Neural progenitor cell (in vitro differentiated cells): ENCODE measurements at regions not wholly inside any gene's neighbourhood (a gene's known extent, or its start where the extent isn't known, plus 50 kb on each side); places are given as distances from the start of the nearest gene placed in this dataset.

Experiments
- DNase-seq: peaks from one replicate; pipeline ENCODE4 v3.0.0-alpha.2; 2016; ENCODE audit warnings: low spot score
- H2AFZ ChIP-seq: fragments of 200-600 bp; sonication (generic); replicated peaks from 2 replicates; pipeline ENCODE4 v1.6.1; 2016; ENCODE audit warnings: antibody characterized with exemption
- H3F3A ChIP-seq: fragments of 200-600 bp; sonication (generic); 2 replicates; pipeline ENCODE4 v1.6.1; 2016; ENCODE audit warnings: antibody characterized with exemption, low read depth
- H3K27ac ChIP-seq: fragments of 200-600 bp; sonication (generic); 2 replicates; pipeline ENCODE4 v1.5.1; 2016; ENCODE audit warnings: mild to moderate bottlenecking
- H3K27me3 ChIP-seq: fragments of 200-600 bp; sonication (generic); 2 replicates; pipeline ENCODE4 v1.6.1; 2016; ENCODE audit warnings: mild to moderate bottlenecking, moderate library complexity
- H3K36me3 ChIP-seq: fragments of 200-600 bp; sonication (generic); 2 replicates; pipeline ENCODE4 v1.5.1; 2016
- H3K4me1 ChIP-seq: fragments of 200-600 bp; sonication (generic); 2 replicates; pipeline ENCODE4 v1.6.1; 2016; ENCODE audit warnings: mixed run types
- H3K4me2 ChIP-seq: fragments of 200-600 bp; sonication (generic); 2 replicates; pipeline ENCODE4 v1.6.1; 2016
- H3K4me3 ChIP-seq: fragments of 200-600 bp; sonication (generic); 2 replicates; pipeline ENCODE4 v1.5.1; 2016
- H3K79me2 ChIP-seq: fragments of 200-600 bp; sonication (generic); 2 replicates; pipeline ENCODE4 v1.6.1; 2016; ENCODE audit warnings: low read depth
- H3K9ac ChIP-seq: fragments of 200-600 bp; sonication (generic); 2 replicates; pipeline ENCODE4 v1.6.1; 2016
- H3K9me3 ChIP-seq: fragments of 200-600 bp; sonication (generic); 2 replicates; pipeline ENCODE4 v1.5.1; 2016; ENCODE audit warnings: low read depth
- H4K20me1 ChIP-seq: fragments of 200-600 bp; sonication (generic); 2 replicates; pipeline ENCODE4 v1.6.1; 2016; ENCODE audit warnings: low read depth
- H3K27ac Mint-ChIP-seq: 3 replicates; pipeline ENCODE4 v1.8.0; 2021; ENCODE audit warnings: mixed read lengths
- H3K27me3 Mint-ChIP-seq: 2 replicates; pipeline ENCODE4 v1.8.0; 2022; ENCODE audit warnings: low read depth, mild to moderate bottlenecking, inconsistent platforms, moderate library complexity, mixed read lengths; ENCODE audit not compliant: insufficient read depth
- H3K36me3 Mint-ChIP-seq: 3 replicates; pipeline ENCODE4 v1.8.0; 2021; ENCODE audit warnings: mixed read lengths
- H3K4me1 Mint-ChIP-seq: 3 replicates; pipeline ENCODE4 v1.8.0; 2021; ENCODE audit warnings: mixed read lengths
- H3K4me3 Mint-ChIP-seq: 3 replicates; pipeline ENCODE4 v1.8.0; 2021; ENCODE audit warnings: mild to moderate bottlenecking, moderate library complexity, mixed read lengths
- H3K9me3 Mint-ChIP-seq: 3 replicates; pipeline ENCODE4 v1.8.0; 2020; ENCODE audit warnings: mixed read lengths
- CTCF ChIP-seq: fragments of 200-600 bp; sonication (generic); IDR thresholded peaks from 2 replicates; pipeline ENCODE4 v1.5.1; 2017; ENCODE audit warnings: antibody characterized with exemption, mild to moderate bottlenecking
- EZH2 ChIP-seq: fragments of 200-600 bp; sonication (generic); IDR thresholded peaks from 2 replicates; pipeline ENCODE4 v1.6.1; 2017; ENCODE audit warnings: antibody characterized with exemption, mild to moderate bottlenecking, moderate library complexity
- EZH2phosphoT487 ChIP-seq: fragments of 200-600 bp; sonication (generic); IDR thresholded peaks from 2 replicates; pipeline ENCODE4 v1.6.1; 2017; ENCODE audit warnings: antibody characterized with exemption

- H3K79me2 ChIP-seq: no peaks in the 10 kb centered on the region
- H3K9me3 ChIP-seq: no peaks in the 10 kb centered on the region
- H3K4me2 ChIP-seq: no peak overlapping the region
- Mint-ChIP-seq H3K27ac (no peak overlapping the region), H3K9me3 (no peaks in the 10 kb centered on the region), H3K36me3 (no peaks in the 10 kb centered on the region), H3K4me1 (peaks cover 24% of the 10 kb centered on the region), H3K4me3 (no peak overlapping the region), H3K27me3 (no peaks in the 10 kb centered on the region)
- no peak overlapping the region for H3K9ac ChIP-seq
- H3K4me1 ChIP-seq: no peaks in the 10 kb centered on the region
- no peak overlapping the region for H3K4me3 ChIP-seq
- DNase-seq: no peak
- no peak overlapping the region for H3K27ac ChIP-seq
- TF ChIP-seq EZH2 (no peak), CTCF (no peak), EZH2phosphoT487 (no peak)
- H3K27me3 ChIP-seq: no peaks in the 10 kb centered on the region
- H3K36me3 ChIP-seq: no peaks in the 10 kb centered on the region
- H3F3A ChIP-seq: no peaks in the 10 kb centered on the region
- H4K20me1 ChIP-seq: no peaks in the 10 kb centered on the region
- no peak overlapping the region for H2AFZ ChIP-seq
These were observed 136.2 kb upstream of the STMND1 start for GRCh38 chr6:16965689-16966088.

- no peak overlapping the region for H3K4me2 ChIP-seq
- Mint-ChIP-seq H3K27ac (peak overlapping the region; percentile 14), H3K27me3 (no peaks in the 10 kb centered on the region), H3K4me3 (no peak overlapping the region), H3K36me3 (no peaks in the 10 kb centered on the region), H3K4me1 (peaks cover 18% of the 10 kb centered on the region), H3K9me3 (no peaks in the 10 kb centered on the region)
- H3K9me3 ChIP-seq: no peaks in the 10 kb centered on the region
- H3F3A ChIP-seq: no peaks in the 10 kb centered on the region
- no peaks in the 10 kb centered on the region for H3K4me1 ChIP-seq
- H3K36me3 ChIP-seq: no peaks in the 10 kb centered on the region
- no peaks in the 10 kb centered on the region for H4K20me1 ChIP-seq
- no peak overlapping the region for H3K27ac ChIP-seq
- peak overlapping the region; percentile 54 for H2AFZ ChIP-seq
- no peak overlapping the region for H3K4me3 ChIP-seq
- no peaks in the 10 kb centered on the region for H3K79me2 ChIP-seq
- no peaks in the 10 kb centered on the region for H3K27me3 ChIP-seq
- peak; percentile 87 for DNase-seq
- TF ChIP-seq EZH2: no peak
- peak; percentile 95 for TF ChIP-seq CTCF
- TF ChIP-seq EZH2phosphoT487: no peak
- no peak overlapping the region for H3K9ac ChIP-seq
These were observed 137.0 kb upstream of the STMND1 start for GRCh38 chr6:16964553-16965499.

- Mint-ChIP-seq H3K27ac (no peak overlapping the region), H3K9me3 (no peaks in the 10 kb centered on the region), H3K4me3 (no peak overlapping the region), H3K4me1 (peaks cover 11% of the 10 kb centered on the region), H3K27me3 (no peaks in the 10 kb centered on the region), H3K36me3 (no peaks in the 10 kb centered on the region)
- no peak for DNase-seq
- no peak overlapping the region for H3K4me3 ChIP-seq
- no peak overlapping the region for H3K4me2 ChIP-seq
- H3F3A ChIP-seq: no peaks in the 10 kb centered on the region
- no peak overlapping the region for H3K9ac ChIP-seq
- no peak overlapping the region for H2AFZ ChIP-seq
- peaks cover 4% of the 10 kb centered on the region for H3K4me1 ChIP-seq
- no peaks in the 10 kb centered on the region for H3K79me2 ChIP-seq
- H3K27ac ChIP-seq: no peak overlapping the region
- no peaks in the 10 kb centered on the region for H3K9me3 ChIP-seq
- no peaks in the 10 kb centered on the region for H3K36me3 ChIP-seq
- H3K27me3 ChIP-seq: no peaks in the 10 kb centered on the region
- H4K20me1 ChIP-seq: no peaks in the 10 kb centered on the region
- no peak for TF ChIP-seq EZH2phosphoT487
- TF ChIP-seq EZH2: no peak
- no peak for TF ChIP-seq CTCF
These were observed 140.3 kb upstream of the STMND1 start for GRCh38 chr6:16961577-16961976.
